WI38 (cell line): ENCODE measurements at regions not wholly inside any gene's neighbourhood (a gene's known extent, or its start where the extent isn't known, plus 50 kb on each side); places are given as distances from the start of the nearest gene placed in this dataset.

Experiments used
- H3K4me3 ChIP-seq: 2 replicates; pipeline ENCODE4 v1.5.1; 2011; ENCODE audit warnings: low read depth, mild to moderate bottlenecking, control low read depth, low read length
- TF ChIP-seq, protein P1 (sequence below): IDR thresholded peaks from 2 replicates; pipeline ENCODE4 v1.5.1; 2012; ENCODE audit warnings: low read depth, mild to moderate bottlenecking, control low read depth, low read length

DNA sequence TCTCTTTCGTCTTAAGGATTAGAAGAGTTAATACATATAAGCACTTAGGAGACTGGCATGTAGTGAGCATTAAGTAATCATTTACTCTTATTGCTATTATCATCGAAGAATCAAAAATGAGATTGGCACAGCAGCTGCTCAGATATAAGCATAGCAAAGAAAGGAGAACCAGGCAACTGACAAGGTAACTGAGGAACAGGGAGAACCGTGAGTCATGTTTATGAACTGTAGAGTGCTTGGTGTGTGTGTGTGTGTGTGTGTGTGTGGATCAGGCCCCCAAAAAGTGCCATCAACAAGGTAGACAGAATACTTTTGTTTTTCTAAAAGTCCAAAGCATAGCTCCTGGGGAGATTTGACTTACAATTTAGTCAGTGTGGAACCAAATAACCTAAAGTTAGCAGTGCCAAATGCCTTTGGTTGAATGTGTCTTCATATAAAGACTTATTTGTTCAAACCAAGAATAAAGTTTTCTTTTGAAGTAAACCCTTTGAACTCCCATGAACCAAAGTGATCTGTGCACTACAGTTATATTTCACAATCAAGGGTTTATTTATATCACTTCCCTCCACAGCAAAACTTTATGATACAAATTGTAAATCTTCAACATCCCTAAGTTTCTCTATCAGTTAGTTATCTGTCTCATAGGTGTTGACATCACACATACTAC, 660.6 kb downstream of the NYAP2 start:
- TF ChIP-seq, protein P1, sequence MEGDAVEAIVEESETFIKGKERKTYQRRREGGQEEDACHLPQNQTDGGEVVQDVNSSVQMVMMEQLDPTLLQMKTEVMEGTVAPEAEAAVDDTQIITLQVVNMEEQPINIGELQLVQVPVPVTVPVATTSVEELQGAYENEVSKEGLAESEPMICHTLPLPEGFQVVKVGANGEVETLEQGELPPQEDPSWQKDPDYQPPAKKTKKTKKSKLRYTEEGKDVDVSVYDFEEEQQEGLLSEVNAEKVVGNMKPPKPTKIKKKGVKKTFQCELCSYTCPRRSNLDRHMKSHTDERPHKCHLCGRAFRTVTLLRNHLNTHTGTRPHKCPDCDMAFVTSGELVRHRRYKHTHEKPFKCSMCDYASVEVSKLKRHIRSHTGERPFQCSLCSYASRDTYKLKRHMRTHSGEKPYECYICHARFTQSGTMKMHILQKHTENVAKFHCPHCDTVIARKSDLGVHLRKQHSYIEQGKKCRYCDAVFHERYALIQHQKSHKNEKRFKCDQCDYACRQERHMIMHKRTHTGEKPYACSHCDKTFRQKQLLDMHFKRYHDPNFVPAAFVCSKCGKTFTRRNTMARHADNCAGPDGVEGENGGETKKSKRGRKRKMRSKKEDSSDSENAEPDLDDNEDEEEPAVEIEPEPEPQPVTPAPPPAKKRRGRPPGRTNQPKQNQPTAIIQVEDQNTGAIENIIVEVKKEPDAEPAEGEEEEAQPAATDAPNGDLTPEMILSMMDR = no peak
- no peak overlapping the region for H3K4me3 ChIP-seq

DNA sequence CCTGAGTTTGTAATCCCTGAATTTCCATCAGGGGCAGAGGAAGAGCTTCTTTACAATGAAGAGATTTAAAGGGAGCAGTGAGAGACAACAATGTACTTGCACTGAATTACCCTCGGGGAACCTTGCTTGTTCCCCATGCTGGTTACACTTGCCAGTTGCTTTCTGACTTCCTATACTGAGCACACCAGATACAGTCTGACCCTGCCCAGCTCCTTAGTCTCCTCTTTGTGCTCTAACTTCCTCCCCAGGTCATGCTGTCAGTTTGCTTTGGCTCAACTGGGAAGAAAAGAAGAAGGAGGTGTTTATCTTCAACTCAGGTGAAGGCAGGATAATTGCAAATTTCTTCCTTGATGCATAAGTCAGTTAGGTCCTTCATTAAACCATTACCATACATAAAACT, 658.4 kb downstream of the NYAP2 start:
- TF ChIP-seq, protein P1 = no peak
- no peak overlapping the region for H3K4me3 ChIP-seq

DNA sequence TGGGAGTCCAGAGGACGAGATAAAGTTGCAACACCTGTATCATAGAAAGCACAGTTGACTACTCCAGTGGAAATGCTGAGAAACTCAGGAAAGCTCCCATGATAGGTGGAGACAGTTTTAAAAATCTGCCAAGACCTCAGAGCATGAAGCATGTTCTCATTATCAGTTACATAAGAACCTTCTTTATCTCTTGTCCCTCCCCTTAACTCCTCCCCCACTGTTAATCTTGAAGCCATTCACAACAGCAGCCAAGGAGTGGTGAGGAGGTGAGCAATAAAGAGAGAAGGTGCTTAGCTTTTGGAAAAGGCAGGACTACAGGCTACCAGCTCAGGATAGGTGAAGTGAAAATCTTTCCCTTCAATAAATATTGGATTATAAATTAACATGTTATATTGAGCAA, 657.9 kb downstream of the NYAP2 start:
- TF ChIP-seq, protein P1 = no peak

DNA sequence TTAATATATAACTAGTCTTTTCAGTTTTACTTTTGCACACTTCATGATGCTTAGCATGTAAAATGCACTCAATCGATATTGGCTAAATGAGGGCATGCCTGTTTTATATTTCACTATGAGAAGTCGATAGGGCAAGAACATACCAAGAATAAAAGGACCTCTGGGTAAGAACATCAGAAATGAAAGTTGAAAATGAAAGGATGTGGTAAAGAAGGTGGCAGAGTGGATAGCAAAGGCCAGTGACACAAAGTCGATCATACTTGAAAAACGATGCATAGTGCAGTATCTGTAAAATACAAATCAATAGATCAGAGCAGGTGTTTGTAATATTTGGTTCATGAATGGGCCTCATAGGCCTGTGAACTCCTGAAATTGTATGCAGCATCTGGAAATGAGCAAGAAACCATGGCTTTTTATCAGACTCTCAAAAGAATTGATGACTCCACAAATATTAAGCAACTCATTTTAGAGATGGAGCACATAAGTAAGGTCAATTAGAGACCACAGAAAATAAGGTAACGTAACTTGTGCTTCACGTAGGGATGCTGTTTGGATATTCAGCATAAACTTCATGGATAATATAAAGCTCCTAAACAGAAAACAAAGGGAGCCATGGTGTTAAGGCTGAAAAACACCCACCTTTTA, 653.4 kb downstream of the NYAP2 start:
- H3K4me3 ChIP-seq = no peak overlapping the region
- TF ChIP-seq, protein P1 = no peak

More for the DNA sequence above, 657.9 kb downstream of the NYAP2 start:
- no peak overlapping the region for H3K4me3 ChIP-seq

DNA sequence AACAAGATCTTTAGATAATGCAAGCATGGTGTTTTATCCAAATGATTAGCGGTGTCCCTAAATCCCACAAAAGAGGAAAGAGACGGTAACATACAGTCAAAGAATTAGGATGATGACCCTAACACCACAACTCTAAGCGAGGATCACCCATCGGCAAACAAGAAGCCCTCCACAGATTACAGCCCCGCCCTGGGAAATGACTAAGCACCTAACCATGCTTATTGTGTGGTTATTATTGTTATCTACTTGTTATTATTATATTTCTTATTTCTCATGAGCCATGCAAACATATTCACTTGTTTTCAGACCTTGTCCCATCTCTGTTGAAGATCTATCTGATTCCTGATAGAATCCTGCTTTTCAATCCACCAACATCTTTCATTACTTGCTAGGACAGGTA, 651.3 kb downstream of the NYAP2 start:
- H3K4me3 ChIP-seq = no peak overlapping the region
- TF ChIP-seq, protein P1 = no peak

DNA sequence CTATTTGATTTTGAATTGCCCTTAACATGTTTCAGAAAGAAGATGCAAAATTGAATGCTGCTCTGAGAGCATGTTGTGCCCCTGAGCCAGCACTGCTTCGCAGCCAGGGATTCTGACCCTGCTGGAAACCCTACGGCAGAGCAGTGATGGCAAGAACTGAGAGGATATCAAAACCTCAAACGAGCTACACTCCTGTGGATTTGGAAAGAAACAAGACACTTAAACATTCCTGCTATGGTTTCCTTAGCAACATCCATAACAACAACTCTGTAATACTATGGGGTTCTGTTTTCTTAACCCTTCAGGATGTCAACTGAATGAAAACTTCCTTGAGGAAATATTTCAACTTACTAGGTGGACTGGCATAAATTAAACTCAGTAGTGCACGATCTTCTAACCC, 649.1 kb downstream of the NYAP2 start:
- 0 out of 2 replicates have a peak overlapping the region, but pooled peaks have one; percentile 3 for H3K4me3 ChIP-seq
- TF ChIP-seq, protein P1 = no peak

DNA sequence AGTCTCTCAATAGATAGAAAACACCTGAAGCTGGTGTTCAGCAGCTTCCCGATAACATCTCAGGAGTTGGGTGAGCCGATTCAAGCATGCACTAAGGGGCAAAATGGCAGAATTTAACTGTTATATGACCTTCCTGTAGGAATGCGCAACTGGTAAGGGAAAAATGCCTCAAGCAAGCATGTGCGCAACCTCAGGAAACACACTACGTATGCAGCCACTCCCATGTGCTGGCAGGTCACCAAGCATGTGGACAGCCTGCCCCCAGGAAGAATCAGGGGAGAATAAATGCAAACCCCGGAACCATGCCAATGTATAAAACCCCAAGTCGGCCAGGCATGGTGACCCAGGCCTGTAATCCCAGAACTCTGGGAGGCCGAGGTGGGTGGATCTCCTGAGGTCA, 645.6 kb downstream of the NYAP2 start:
- TF ChIP-seq, protein P1 = no peak
- no peak overlapping the region for H3K4me3 ChIP-seq
